Mesenchymal stem cell (in vitro differentiated cells and primary cell): ENCODE measurements at regions not wholly inside any gene's neighbourhood (a gene's known extent, or its start where the extent isn't known, plus 50 kb on each side); places are given as distances from the start of the nearest gene placed in this dataset.

Source experiments
- DNase-seq: peaks from one replicate; pipeline ENCODE4 v3.0.0-alpha.2; 2013
- H2AFZ ChIP-seq: one replicate; pipeline ENCODE4 v1.6.1; 2013; ENCODE audit warnings: low read depth, mild to moderate bottlenecking, control low read depth, inconsistent platforms, low read length, moderate library complexity
- H2AK5ac ChIP-seq: 2 replicates; pipeline ENCODE4 v1.6.1; 2013; ENCODE audit warnings: low read length, moderate library complexity, mild to moderate bottlenecking, inconsistent platforms; ENCODE audit not compliant: severe bottlenecking
- H2BK120ac ChIP-seq: one replicate; pipeline ENCODE4 v1.6.1; 2013; ENCODE audit warnings: low read depth, mild to moderate bottlenecking, inconsistent platforms, low read length, moderate library complexity
- H2BK12ac ChIP-seq, 2 experiments: one replicate each; pipeline ENCODE4 v1.6.1; 2013; ENCODE audit warnings: inconsistent platforms in 2 of 2, low read length in 2 of 2, mild to moderate bottlenecking in 2 of 2, moderate library complexity in 2 of 2, control low read depth in 1 of 2
- H2BK15ac ChIP-seq: one replicate; pipeline ENCODE4 v1.6.1; 2013; ENCODE audit warnings: mild to moderate bottlenecking, low read depth, inconsistent platforms; ENCODE audit not compliant: poor library complexity, severe bottlenecking
- H2BK5ac ChIP-seq: 2 replicates; pipeline ENCODE4 v1.6.1; 2013; ENCODE audit warnings: low read depth, mild to moderate bottlenecking, low read length, control low read depth, inconsistent platforms; ENCODE audit not compliant: poor library complexity, severe bottlenecking
- H3K14ac ChIP-seq, 2 experiments: one replicate each; pipeline ENCODE4 v1.6.1; 2013; ENCODE audit warnings: inconsistent platforms in 2 of 2, low read length in 2 of 2, control low read depth in 1 of 2, mild to moderate bottlenecking in 1 of 2, moderate library complexity in 1 of 2
- H3K18ac ChIP-seq, 2 experiments: one replicate each; pipeline ENCODE4 v1.6.1; 2013; ENCODE audit warnings: inconsistent platforms in 2 of 2, low read length in 2 of 2, control low read depth in 1 of 2, low read depth in 1 of 2, mild to moderate bottlenecking in 1 of 2
- H3K23ac ChIP-seq, 2 experiments: one replicate each; pipeline ENCODE4 v1.6.1; 2013; ENCODE audit warnings: inconsistent platforms in 2 of 2, low read length in 2 of 2, mild to moderate bottlenecking in 2 of 2, moderate library complexity in 2 of 2, control low read depth in 1 of 2
- H3K27ac ChIP-seq: 2 replicates; pipeline ENCODE4 v1.5.1; 2013; ENCODE audit warnings: mild to moderate bottlenecking, moderate library complexity, low read length, control low read depth, inconsistent platforms; ENCODE audit not compliant: poor library complexity, severe bottlenecking
- H3K27me3 ChIP-seq, 2 experiments: 2 replicates each; pipeline versions ENCODE4 v1.6.1 to v1.7.0; 2013; ENCODE audit warnings: low read length in 2 of 2, mild to moderate bottlenecking in 2 of 2, moderate library complexity in 2 of 2, control low read depth in 1 of 2, inconsistent platforms in 1 of 2; ENCODE audit not compliant: control insufficient read depth in 1 of 2, insufficient read depth in 1 of 2
- H3K36me3 ChIP-seq, 2 experiments: 2 replicates each; pipeline versions ENCODE4 v1.6.1 to v1.7.0; 2013; ENCODE audit warnings: low read length in 2 of 2, control low read depth in 1 of 2, inconsistent platforms in 1 of 2, low read depth in 1 of 2, mild to moderate bottlenecking in 1 of 2; ENCODE audit not compliant: insufficient read depth in 2 of 2, control insufficient read depth in 1 of 2
- H3K4ac ChIP-seq, 2 experiments: one replicate each; pipeline ENCODE4 v1.6.1; 2013; ENCODE audit warnings: inconsistent platforms in 2 of 2, low read length in 2 of 2, mild to moderate bottlenecking in 2 of 2, moderate library complexity in 2 of 2, control low read depth in 1 of 2, low read depth in 1 of 2
- H3K4me1 ChIP-seq: 2 replicates; pipeline ENCODE4 v1.6.1; 2013; ENCODE audit warnings: low read depth, low read length, control low read depth; ENCODE audit not compliant: control insufficient read depth, insufficient read depth
- H3K4me2 ChIP-seq: 2 replicates; pipeline ENCODE4 v1.6.1; 2013; ENCODE audit warnings: low read length, mild to moderate bottlenecking, inconsistent platforms; ENCODE audit not compliant: poor library complexity, severe bottlenecking
- H3K4me3 ChIP-seq, 2 experiments: 2 replicates each; pipeline versions ENCODE4 v1.5.1 to v1.7.0; 2013; ENCODE audit warnings: low read length in 2 of 2, mild to moderate bottlenecking in 2 of 2, control low read depth in 1 of 2, low read depth in 1 of 2; ENCODE audit not compliant: insufficient read depth in 1 of 2
- H3K79me1 ChIP-seq: replicated peaks from 2 replicates; pipeline ENCODE4 v1.6.1; 2013; ENCODE audit warnings: mild to moderate bottlenecking, control low read depth, low read length, inconsistent platforms; ENCODE audit not compliant: poor library complexity, severe bottlenecking
- H3K9ac ChIP-seq: 2 replicates; pipeline ENCODE4 v1.7.0; 2013; ENCODE audit warnings: mild to moderate bottlenecking, low read length, moderate library complexity
- H3K9me3 ChIP-seq: 2 replicates; pipeline ENCODE4 v1.7.0; 2013; ENCODE audit warnings: mild to moderate bottlenecking, low read length; ENCODE audit not compliant: control insufficient read depth
- H4K8ac ChIP-seq: one replicate; pipeline ENCODE4 v1.6.1; 2013; ENCODE audit warnings: inconsistent platforms, mild to moderate bottlenecking, low read length, moderate library complexity
- H4K91ac ChIP-seq: one replicate; pipeline ENCODE4 v1.6.1; 2013; ENCODE audit warnings: mild to moderate bottlenecking, low read length, inconsistent platforms
- WGBS: methylation state at CpG from one replicate; pipeline ENCODE4 v1.1.7; 2013; ENCODE audit warnings: mixed read lengths; 5-methylcytosine and 5-hydroxymethylcytosine counted together

DNA sequence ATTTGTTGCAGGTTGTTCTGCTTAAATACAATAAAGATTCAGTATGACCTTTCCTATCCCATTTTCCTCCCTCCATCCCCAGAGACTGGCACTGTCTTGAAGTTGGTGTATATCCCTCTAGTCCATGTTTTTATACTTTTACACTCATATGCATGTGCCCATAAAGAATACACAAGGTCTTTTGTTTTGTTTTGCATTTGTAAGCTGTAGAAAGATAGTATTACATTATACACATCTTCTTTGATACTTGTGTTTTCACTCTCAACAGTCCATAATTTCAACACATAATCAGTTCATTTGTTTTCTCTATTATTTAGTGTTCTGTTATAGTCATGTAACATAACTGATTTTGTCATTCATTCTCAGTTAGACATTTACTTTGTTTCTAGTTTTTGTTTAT is 88.7 kb upstream of the AADACL2 start:
- H3K14ac ChIP-seq = no peak overlapping the region

DNA sequence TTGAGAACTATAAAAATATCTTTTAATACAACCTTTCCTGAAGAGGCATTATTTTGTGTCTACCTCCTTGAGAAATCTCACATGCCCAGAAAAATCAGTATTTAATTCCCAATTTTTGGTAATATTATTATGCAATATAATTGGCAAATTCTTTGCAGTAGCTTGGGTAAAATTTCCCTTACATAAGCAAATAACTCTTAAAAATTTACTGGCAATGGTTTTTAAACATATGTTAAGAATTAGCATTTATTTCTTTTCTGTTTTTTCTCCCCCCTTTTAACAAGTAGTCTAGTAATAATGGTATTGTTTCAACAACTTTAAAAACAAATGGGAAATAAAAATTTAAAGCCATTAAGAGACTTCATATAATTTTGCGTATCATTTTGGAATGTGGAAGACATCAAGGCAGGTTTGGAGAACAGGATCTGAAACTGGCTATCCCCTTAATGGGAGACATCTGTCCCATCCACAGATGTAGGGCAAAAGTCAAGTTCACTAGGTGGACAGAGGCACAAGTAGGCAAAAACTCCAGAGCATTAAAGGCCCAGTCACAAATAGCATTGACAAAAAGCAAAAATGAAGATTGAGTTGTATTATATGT is 89.6 kb upstream of the AADACL2 start:
- 100% methylated on average over 1 of the region's 1 CpG for WGBS
- no peak overlapping the region for H4K91ac ChIP-seq
- H3K14ac ChIP-seq = no peak overlapping the region
- no peak overlapping the region for H3K9ac ChIP-seq
- H3K4me3 ChIP-seq = no peak overlapping the region
- no peak overlapping the region for H2AK5ac ChIP-seq
- H3K4ac ChIP-seq = no peak overlapping the region
- H2BK5ac ChIP-seq = no peak overlapping the region
- H3K9me3 ChIP-seq = no peaks in the 10 kb centered on the region
- H2BK15ac ChIP-seq = no peak overlapping the region
- no peak overlapping the region for H3K23ac ChIP-seq
- no peaks in the 10 kb centered on the region for H3K36me3 ChIP-seq
- H2BK120ac ChIP-seq = no peak overlapping the region
- H2AFZ ChIP-seq = no peak overlapping the region
- no peaks in the 10 kb centered on the region for H3K4me1 ChIP-seq
- no peaks in the 10 kb centered on the region for H3K27me3 ChIP-seq
- H3K4me2 ChIP-seq = no peak overlapping the region
- DNase-seq = no peak
- H3K27ac ChIP-seq = no peak overlapping the region
- no peak overlapping the region for H3K18ac ChIP-seq
- H4K8ac ChIP-seq = no peak overlapping the region
- H3K79me1 ChIP-seq = no peaks in the 10 kb centered on the region
- no peak overlapping the region for H2BK12ac ChIP-seq

More for the DNA sequence above, 88.7 kb upstream of the AADACL2 start:
- no peaks in the 10 kb centered on the region for H3K79me1 ChIP-seq
- H3K23ac ChIP-seq = no peak overlapping the region
- H3K9ac ChIP-seq = no peak overlapping the region
- H3K18ac ChIP-seq = no peak overlapping the region
- H3K27me3 ChIP-seq = no peaks in the 10 kb centered on the region
- no peak overlapping the region for H3K4me2 ChIP-seq
- H4K8ac ChIP-seq = no peak overlapping the region
- no peak overlapping the region for H3K27ac ChIP-seq
- no peaks in the 10 kb centered on the region for H3K36me3 ChIP-seq
- H2BK12ac ChIP-seq = no peak overlapping the region
- no peak overlapping the region for H2BK15ac ChIP-seq
- no peak overlapping the region for H2AFZ ChIP-seq
- H2AK5ac ChIP-seq = no peak overlapping the region
- no peak for DNase-seq
- no peak overlapping the region for H3K4ac ChIP-seq
- H3K4me1 ChIP-seq = no peaks in the 10 kb centered on the region
- H3K4me3 ChIP-seq = no peak overlapping the region
- no peak overlapping the region for H4K91ac ChIP-seq
- H2BK120ac ChIP-seq = no peak overlapping the region
- H3K9me3 ChIP-seq = no peaks in the 10 kb centered on the region
- no peak overlapping the region for H2BK5ac ChIP-seq

DNA sequence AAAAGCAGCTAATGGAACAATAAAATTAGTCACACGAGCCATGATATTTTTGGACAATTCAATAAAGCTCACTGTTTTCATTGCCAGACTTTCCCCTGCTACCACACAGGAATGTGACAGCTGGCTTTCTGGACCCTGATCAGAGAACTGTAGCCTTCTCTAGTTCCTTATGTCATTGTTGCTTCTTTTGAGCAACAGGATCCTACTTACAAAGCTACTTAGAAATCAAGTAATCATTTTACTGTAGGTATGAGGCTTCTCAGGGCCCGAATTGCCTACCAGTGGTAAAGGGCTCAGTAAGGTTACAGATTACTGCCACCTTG is 94.3 kb upstream of the AADACL2 start:
- no peak overlapping the region for H2BK5ac ChIP-seq
- no peaks in the 10 kb centered on the region for H3K36me3 ChIP-seq
- 90% methylated on average over 2 of the region's 2 CpGs for WGBS
- H2BK12ac ChIP-seq = no peak overlapping the region
- H3K27me3 ChIP-seq = no peaks in the 10 kb centered on the region
- H3K4ac ChIP-seq = no peak overlapping the region
- no peak overlapping the region for H4K91ac ChIP-seq
- H2BK15ac ChIP-seq = no peak overlapping the region
- DNase-seq = no peak
- no peak overlapping the region for H4K8ac ChIP-seq
- H3K23ac ChIP-seq = no peak overlapping the region
- no peak overlapping the region for H3K27ac ChIP-seq
- H3K9me3 ChIP-seq = no peaks in the 10 kb centered on the region
- no peak overlapping the region for H2BK120ac ChIP-seq
- no peak overlapping the region for H2AK5ac ChIP-seq
- H3K79me1 ChIP-seq = no peaks in the 10 kb centered on the region
- H3K18ac ChIP-seq = no peak overlapping the region
- H3K4me3 ChIP-seq = no peak overlapping the region
- H3K4me1 ChIP-seq = no peaks in the 10 kb centered on the region
- no peak overlapping the region for H3K9ac ChIP-seq
- H3K4me2 ChIP-seq = no peak overlapping the region
- H3K14ac ChIP-seq = no peak overlapping the region
- H2AFZ ChIP-seq = no peak overlapping the region

DNA sequence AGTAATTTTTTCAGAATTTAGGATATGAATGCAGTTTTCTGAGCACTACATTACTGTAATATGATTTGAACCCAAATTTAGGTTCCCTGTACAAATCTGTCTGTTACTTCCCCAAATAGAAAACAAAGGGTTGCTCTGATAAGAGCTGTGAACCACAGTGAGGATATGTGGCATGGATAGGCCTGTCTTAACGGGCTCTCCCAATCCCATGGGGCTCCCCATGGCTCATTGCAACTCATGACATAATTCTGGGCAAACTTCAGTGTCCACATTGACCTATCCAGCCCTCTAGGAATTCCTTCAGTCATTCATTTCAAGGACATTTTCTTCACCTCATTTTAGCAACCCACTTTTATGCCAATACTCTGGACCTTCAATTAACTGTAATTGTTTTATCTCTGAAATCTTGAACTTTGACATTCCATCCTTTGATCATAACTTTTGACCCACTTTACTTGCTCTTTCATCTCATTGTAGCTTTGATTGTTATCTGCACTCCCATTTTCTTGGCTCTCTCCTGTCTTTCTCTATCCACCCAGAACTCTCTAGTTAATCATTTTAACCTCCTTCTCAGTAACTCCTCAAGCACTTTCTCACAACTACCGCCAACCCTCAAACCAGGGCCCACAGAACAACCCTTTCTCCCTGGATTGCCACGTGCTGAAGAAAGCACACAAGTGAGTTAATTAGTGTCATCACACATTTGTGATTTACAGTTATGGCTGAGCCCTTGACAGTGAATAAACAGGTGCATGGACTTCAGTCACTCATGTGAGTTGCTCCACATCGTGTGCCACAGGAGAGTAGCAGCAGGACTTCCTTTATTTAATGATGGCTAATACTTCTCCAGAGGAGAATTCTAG is 94.9 kb upstream of the AADACL2 start:
- Histone ChIP-seq H3K4me2 (no peak overlapping the region), H2AFZ (no peak overlapping the region), H3K18ac (no peak overlapping the region), H3K79me1 (no peaks in the 10 kb centered on the region), H3K9me3 (no peaks in the 10 kb centered on the region), H3K23ac (no peak overlapping the region), H3K36me3 (no peaks in the 10 kb centered on the region), H3K9ac (no peak overlapping the region), H2BK5ac (no peak overlapping the region), H3K14ac (no peak overlapping the region), H3K27ac (no peak overlapping the region), H4K91ac (no peak overlapping the region), H2BK120ac (no peak overlapping the region), H3K4ac (no peak overlapping the region), H2BK15ac (no peak overlapping the region), H3K27me3 (no peaks in the 10 kb centered on the region), H2AK5ac (no peak overlapping the region), H2BK12ac (no peak overlapping the region), H3K4me3 (no peak overlapping the region), H4K8ac (no peak overlapping the region), H3K4me1 (no peaks in the 10 kb centered on the region)
- no peak for DNase-seq
- WGBS = 84% methylated on average over 4 of the region's 4 CpGs
